HG02610 (cell line): ENCODE measurements at regions not wholly inside any gene's neighbourhood (a gene's known extent, or its start where the extent isn't known, plus 50 kb on each side); places are given as distances from the start of the nearest gene placed in this dataset.
"Not testable (repeated sequence)": the region's sequence is repeated elsewhere in the genome, so short reads cannot be mapped to it uniquely, and the experiment has no call there.

ENCODE experiments used
- ATAC-seq: cut with Tn5 transposase; IDR thresholded peaks from one replicate; pipeline ENCODE4 v1.9.1; 2021; ENCODE audit warnings: mild to moderate bottlenecking, moderate library complexity; ENCODE audit not compliant: unreplicated experiment

DNA sequence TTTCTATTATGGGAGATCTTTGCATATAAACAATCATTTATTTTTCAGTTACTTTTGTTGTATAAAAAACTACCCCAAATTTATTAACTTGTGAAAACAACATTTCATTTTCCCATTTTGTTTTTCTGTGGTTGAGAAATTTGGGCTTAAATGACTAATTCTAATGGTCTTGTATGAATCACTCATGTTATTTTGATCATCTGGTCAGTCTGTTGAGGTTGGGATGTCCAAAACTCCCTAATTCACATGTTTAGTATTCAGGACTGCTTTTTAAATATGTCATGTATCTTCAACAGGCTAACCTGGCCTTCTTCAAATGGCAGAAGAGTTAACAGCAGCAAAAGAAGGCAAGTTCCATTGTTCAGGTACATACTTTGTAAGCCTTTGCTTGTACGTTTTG, 788.1 kb downstream of the TRIB2 start:
- peak; percentile 96 for ATAC-seq

DNA sequence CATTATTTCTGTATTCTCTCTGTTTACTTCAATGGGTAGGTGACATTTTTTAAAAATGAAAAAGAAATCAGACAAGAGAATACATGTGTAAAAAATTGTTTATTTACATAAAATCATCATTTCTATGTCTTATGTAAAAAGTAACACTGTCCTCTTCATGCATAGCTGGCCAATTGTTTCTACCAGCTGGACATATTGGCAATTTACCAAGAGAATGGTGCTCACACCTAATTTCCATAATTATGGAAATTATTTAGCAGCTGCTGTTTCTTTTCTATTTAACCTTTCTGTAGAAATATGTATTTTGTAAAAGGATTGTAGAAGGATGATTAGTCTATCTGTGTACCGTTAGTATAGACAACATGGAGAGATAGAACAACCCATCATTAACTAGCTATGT, 791.9 kb downstream of the TRIB2 start:
- no peak for ATAC-seq

DNA sequence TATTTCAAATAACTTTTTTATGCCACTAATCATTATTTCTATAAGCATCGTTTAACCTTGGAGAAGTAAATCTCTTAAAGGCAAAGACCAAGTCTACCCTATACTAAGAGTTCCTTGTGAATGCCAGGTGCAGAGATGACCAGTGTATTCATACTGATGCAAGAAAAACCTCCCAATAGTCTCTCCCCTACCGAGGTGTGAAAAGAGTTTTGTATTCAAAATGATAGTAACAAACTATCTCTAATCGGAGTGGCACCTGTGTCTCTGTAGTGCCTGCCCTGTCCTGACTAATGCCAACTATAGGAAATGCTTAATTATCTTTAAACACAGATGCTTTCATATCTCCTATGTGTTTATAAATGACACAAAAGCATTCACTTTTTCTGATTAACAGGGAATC, 798.5 kb downstream of the TRIB2 start:
- ATAC-seq: peak; percentile 43

DNA sequence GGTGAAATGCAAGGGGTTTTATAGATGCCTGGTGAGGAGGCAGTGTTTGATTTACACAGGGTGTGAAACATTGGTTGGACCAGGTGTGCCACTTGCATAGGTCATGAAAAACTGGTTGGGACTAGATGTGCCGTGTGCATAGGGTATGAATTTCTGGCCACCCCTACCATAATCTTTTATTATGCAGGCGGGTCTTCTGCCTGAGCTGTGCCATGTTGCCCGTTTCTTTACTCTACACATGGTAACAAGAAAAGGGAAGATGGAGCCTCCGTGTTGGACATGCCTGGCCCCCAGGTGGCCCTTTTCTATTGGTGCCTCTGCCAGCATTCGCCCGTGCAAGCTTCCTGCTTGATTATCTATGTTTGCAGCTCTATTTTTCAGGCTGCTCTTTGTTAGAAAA, 805.4 kb downstream of the TRIB2 start:
- ATAC-seq: no peak

DNA sequence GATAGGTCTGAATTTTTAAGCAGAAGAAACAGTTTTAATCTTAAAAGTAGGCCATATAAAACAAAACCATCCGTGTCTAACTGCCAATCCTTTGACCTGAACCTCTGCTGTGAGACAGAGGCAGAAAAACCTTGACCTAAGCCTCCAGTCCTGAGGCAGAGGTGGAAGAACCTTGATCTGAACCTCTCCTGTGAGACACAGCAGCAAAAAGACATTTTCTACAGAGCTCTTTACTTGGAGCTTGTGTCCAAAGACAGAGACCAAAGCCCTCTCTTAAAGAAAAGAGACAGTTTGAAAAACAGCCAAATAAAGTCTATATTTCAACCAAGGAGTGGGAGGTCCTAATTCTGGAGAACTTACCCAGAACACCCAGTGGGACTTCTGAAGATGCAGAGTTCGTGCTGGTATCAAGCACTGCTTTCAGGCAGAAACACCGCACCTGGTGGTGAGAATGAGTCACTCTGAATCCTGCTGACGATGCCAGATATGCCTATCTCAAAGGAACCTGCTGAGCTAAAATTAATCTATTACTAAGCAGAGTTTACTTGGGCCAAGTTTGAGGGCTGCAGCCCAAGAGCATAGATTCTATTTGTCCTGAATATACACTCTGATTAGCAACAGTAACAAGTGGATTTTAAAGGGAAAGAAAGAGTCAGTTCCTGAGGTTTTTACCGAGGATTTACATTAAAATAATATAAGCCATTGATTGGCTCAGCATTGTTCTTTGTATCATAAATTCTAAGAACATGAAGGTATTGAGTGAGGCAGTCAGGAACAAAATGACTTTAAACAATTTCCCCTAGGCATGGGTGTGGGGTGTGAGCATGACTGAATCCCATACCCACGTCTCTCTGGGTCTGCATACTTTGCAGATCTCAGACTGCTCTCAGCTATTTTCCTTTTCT, 806.4 kb downstream of the TRIB2 start:
- ATAC-seq: peak; percentile 92

DNA sequence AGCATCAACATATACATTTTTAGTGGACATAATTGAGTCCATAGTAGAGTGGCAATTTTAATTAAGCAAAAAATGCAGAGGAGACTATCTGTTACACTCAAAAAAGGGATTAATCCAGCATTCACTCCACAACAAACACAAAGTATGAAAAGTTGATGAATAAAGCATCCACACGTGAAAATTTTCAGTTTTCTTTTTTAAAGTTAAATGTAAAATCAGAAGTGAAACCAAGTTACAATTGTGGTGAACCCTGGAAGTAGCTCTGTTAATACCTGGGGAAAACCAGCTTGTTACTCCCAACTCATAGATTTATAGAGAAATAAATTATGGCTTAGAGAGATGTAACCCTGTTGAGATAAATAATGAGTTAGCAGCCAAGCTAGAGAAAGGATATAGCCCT, 807.8 kb downstream of the TRIB2 start:
- peak; percentile 29 for ATAC-seq

DNA sequence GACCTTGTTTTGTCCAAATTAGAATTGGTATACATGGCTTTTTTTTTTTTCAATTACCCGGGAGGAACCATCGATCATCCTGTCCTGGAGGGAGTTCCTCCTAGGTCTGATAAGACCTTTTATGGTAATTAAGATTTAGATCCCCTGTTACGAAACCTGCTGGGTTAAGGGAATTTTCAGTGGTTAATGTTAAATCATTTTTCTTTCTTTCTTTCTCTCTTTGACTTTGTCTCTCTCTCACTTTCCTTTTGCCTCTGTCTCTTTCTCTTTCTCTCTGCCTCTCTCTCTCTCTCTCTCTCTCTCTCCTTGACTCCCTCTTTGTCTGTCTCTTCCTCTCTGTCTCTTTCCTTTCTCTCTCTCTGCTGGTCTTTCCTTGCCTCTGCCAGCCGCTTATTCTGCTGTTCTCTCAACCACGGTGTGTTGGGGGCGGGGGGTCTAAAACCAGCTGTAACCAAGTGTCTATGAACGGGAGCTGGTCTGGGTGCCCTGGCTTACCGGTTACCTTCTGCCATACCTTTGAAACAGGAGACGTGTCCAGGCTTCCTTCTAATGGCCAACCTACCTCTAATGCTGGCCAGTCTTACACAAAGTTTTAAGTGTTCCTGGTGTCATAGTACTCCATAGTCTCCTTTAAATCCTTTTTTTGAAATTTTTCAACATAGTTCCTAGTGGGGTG, 815.1 kb downstream of the TRIB2 start:
- peak; percentile 61 for ATAC-seq

DNA sequence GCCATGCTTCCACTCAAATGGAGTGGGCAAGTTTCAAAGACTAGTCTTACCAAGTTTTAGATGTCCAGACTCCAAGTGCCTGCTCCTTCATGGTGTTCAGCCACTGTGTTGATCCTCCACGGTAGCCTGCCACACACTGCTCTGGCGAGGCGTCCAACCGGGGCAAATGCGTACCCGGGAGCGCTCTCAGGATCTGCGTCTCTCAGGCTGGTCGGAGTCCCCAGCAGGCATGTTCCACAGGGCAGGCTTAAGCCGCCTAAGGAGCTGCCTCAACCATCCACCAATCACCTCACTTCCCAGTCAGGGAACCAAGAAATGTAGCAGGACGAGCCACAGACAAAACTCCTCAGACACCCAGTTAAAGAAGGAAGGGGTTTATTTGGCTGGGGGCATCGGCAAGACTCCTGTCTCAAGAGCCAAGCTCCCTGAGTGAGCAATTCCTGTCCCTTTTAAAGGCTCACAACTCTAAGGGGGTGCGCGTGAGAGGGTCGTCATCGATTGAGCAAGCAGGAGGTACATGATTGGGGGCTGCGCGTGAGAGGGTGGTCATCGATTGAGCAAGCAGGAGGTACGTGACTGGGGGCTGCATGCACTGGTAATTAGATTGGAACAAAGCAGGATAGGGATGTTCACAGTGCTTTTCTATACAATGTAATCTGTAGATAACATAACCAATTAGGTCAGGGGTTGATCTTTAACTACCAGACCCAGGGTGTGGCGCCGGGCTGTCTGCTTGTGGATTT, 816.2 kb downstream of the TRIB2 start:
- not testable (repeated sequence) for ATAC-seq

DNA sequence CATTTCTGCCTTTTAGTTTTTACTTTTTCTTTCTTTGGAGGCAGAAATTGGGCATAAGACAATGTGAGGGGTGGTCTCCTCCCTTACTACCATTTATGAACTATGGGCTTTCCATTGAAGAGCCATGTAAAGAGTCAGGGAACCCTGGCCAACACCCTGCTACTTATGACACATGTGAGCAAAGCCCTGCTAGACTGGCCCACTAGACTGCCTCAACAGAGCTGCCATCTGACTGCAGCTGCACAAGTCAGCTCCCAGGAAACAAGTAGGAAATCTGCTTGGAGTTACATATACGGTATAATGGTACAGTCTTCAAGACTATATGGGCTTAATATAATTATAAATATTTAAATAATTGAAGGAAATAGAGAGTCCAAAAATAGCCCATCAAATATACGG, 816.8 kb downstream of the TRIB2 start:
- no peak for ATAC-seq

DNA sequence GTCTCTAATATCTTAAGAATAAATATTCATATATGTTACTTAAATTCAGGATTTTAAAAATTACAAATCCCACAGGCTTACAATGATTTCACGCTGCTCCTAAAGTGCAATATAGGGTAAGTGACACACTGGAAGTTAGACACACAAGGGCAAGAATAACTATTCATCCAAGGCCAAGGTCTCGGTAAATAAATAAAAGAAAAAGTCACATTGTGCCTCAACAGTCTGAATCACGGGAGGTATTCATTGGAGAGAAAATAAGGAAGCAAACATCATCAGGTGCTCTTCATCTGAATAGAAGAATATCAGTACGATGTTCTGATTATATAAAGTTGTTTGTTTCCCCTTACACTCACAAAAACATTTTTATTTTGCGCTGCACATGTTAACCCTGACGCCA, 820.2 kb downstream of the TRIB2 start:
- no peak for ATAC-seq

DNA sequence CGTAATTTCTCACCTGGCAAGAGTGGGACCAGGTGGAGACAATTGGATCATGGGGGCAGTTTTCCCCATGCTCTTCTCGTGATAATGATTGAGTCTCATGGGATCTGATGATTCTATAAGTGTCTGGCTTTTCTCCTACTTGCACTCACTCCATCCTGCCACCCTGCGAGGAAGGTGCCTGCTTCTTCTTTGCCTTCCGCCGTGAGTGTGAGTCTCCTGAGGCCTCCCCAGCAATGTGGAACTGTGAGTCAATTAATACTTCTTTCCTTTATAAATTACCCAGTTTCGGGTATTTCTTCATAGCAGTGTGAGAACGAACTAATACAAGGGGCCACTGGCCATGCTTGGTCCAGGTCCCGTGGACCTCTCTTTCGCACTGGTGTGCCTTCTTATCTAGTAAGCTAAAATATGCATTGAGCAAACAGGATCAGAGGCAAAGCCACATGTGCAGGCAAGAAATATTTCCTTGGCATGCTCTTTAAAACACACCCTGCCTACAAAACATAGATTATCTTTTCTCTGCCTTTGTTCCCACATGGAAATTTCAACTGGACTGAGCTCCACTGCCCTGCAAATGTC, 821.1 kb downstream of the TRIB2 start:
- no peak for ATAC-seq

DNA sequence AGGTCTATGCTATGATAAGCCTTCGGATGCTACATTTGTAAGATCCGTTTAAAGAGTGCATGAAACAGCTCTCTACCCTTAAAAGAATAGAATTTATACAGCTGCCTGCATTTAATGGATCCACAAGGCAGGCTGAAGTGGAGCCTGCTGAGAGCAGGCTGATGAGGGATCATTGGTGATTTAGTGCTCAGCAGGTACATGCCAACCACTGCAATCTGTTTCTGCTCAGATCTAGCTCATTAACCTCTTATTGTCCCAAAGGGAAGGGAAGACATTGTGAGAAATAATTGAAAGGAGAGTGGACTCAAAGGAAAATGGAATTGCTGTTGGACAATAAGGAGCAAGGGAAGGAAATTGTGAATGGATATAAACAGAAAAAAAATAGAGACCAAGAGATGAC, 822.6 kb downstream of the TRIB2 start:
- no peak for ATAC-seq

DNA sequence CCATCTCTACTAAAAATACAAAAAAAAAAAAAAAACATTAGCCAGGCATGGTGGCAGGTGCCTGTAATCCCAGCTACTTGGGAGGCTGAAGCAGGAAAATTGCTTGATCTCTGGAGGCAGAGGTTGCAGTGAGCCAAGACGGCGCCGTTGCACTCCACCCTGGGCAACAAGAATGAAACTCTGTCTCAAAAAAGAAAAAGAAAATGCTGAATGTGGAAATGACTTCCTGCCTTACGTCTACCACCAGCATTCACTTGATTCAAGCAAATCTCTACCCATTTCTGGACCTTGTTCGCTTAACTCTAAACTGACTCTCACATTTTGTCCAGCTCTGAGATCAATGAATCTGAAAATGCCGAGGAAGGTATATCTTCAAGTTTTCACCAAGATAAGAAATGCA, 825.3 kb downstream of the TRIB2 start:
- no peak for ATAC-seq

DNA sequence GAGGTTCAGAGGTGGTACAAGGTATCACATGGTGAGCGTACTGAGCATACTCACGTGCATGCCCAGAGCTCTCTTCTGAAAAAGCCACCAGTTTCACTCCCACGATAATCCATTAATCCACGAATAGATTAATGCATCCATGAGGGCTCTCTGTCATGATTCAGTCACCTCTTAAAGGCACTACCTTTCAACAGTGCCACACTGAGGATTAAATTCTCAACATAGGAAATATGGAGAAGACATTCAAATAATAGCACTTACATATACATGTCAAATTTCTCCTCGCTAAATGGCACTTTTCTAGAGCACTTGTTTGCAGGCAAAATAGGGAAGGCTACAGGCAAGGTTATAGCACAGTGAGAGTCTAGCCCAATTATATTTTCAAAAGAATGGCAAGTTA, 825.9 kb downstream of the TRIB2 start:
- ATAC-seq: no peak

DNA sequence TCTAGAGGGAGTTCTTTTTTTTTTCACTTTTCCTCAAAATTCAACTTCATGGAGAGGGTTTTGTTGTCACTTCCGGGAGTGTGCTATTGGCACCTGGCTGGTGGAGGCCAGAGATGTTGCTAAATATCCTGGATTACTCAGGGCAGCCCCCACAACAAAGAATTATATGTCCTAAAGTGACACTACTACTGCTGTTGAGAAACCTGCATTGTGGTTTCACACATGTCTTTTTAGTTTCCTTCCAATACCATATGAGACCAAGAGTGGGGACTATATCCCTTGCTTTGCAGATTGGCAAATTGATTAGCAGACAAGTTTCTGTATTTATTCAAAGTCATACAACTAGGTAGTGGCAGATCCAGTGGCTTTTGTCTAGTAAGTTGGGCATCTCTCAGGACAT, 826.8 kb downstream of the TRIB2 start:
- peak; percentile 70 for ATAC-seq

DNA sequence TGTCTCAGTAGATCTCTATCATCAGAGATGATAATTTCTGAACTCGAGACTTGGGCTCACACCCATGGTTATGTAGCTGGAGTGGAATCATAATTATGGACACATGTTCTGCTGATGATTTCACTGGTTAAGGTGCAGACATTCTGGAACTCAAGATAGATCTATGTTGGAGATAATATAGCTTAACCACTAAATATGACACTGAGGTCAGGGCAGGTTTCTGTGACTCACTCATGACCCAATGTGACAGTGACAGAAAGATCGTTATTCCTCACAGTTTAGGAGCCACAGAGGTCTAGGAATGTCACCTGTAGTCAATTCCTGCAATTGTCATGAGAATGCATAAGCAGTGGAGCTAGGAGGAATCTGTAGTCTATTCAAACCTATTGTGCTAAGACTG, 828.6 kb downstream of the TRIB2 start:
- peak; percentile 80 for ATAC-seq

DNA sequence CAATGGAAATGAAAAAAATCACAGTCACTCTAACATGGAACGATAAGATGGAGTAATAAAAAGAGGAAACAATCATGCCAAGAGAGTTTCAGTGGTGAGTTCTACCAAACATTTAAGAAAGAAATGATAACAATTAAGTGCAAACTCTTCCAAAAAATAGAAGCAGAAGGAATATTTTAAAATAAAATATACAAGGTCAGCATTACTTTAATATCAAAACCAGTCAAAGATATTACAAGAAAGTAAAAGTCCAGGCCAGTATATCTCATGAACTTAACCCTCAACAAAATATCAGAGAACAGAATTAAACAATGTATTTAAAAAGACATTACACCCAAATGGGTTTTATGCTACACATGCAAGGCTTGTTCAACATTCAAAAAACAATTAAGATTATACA, 829.4 kb downstream of the TRIB2 start:
- ATAC-seq: no peak

DNA sequence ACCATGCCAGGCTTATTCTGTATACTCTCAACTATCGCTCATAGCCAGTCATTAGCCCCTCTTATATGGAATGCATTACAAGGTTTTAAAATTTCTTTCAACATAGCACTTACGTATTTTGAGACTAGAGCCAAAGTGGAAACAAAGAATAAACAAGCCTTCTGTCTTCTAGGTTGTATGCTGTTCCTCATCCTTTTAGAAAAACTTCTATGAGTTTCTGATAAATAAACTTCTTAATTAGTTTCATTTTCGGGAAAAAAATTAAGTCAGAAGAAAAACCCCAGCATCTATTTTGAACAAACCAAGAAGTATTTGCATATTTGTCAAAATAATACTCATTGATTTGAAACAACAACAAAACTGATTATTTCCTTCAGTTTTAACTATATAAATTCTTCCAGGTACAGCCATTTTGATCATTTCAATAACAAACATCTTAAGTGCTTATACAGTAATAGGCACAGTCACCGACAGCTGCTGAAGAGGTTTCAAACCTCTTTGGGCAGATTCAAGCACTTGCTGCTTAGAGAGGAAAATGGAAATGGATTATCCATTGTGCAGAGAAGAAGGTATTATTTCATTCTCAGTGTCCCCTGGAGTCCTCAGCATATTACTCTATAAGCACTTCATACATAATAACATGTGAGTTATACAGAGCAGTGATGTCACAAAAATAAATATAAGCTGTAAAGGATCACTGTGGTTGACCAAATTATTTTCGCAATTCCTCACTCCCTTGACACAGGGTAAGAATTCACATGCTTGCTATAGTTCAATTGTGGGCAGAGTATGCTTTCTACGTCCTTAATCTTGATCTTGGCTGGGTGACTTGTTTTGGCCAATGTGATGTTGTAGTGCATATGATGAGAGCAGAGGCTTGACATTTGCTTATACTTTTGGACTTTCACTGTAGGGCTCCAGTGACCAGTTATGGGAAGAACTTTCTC, 833.8 kb downstream of the TRIB2 start:
- no peak for ATAC-seq

DNA sequence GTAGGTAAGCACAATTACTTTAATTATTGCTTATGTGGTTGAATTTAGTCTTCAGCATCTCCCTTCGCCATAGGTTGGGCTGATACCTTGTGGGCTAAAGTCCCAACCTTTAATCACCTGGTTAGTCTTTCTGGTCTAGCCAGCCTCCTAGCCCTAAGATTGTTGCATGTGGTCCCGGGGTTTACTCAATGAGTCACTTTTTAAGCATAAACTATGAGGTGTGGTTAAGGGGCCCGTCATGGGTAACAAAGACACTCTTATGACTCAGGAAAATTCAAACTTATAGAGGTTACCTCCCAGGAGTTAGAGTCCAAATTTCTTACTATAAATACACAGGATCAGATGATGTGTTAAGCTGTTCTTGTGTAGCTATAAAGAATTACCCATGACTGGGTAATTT, 841.6 kb downstream of the TRIB2 start:
- ATAC-seq: peak; percentile 97

DNA sequence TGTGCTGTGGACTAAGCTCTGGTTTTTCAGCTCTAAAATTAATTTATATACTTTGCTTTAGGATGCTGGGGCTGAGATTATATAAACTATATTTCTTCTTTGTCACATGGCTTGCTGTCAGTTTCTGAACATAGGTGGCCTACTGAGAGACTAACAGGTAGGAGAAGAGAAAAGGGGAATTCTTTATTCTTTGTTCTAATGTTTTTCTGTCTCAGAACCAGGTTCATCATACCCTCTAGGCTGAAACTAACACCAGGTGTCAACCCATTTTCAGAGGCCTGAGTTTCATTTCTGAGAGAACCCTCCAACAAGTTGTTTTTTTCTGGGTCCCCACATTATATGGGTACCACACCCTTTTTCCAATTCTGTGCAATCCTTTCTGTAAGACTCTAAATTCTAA, 843.6 kb downstream of the TRIB2 start:
- ATAC-seq: peak; percentile 46
